Stimulated activated memory B cell treated with anti-CD40 and anti-IgM and Interleukin-4, amounts not matched to agents 10 μg/mL and 1 μg/mL and 100 μg/mL, for 72 hours (primary cell): ENCODE measurements at regions not wholly inside any gene's neighbourhood (a gene's known extent, or its start where the extent isn't known, plus 50 kb on each side); places are given as distances from the start of the nearest gene placed in this dataset.

Source experiments
- ATAC-seq: fragments of 150-1000 bp; cut with Tn5 transposase; 2 replicates; pipeline ENCODE4 v1.10.0; 2021
- H3K27ac Mint-ChIP-seq: one replicate; pipeline ENCODE4 v1.8.0; 2022; ENCODE audit warnings: mild to moderate bottlenecking, mixed read lengths
- H3K27me3 Mint-ChIP-seq: one replicate; pipeline ENCODE4 v1.8.0; 2022; ENCODE audit warnings: mixed read lengths
- H3K36me3 Mint-ChIP-seq: one replicate; pipeline ENCODE4 v1.8.0; 2022; ENCODE audit warnings: mixed read lengths
- H3K4me1 Mint-ChIP-seq: one replicate; pipeline ENCODE4 v1.8.0; 2022; ENCODE audit warnings: mixed read lengths
- H3K4me3 Mint-ChIP-seq: one replicate; pipeline ENCODE4 v1.8.0; 2022; ENCODE audit warnings: mild to moderate bottlenecking, moderate library complexity, mixed read lengths
- H3K9me3 Mint-ChIP-seq: one replicate; pipeline ENCODE4 v1.8.0; 2022; ENCODE audit warnings: mixed read lengths

- Mint-ChIP-seq H3K27me3 (no peaks in the 10 kb centered on the region), H3K36me3 (no peaks in the 10 kb centered on the region), H3K27ac (no peak overlapping the region), H3K4me3 (no peak overlapping the region), H3K9me3 (peaks cover 4% of the 10 kb centered on the region), H3K4me1 (no peaks in the 10 kb centered on the region)
- ATAC-seq = no peak
Observed at GRCh38 chr1:4924356-4924755, 269.9 kb downstream of the AJAP1 start.

- H3K9me3 Mint-ChIP-seq = peaks cover 11% of the 10 kb centered on the region
- H3K4me3 Mint-ChIP-seq = no peak overlapping the region
- H3K27ac Mint-ChIP-seq = no peak overlapping the region
- H3K4me1 Mint-ChIP-seq = no peaks in the 10 kb centered on the region
- H3K27me3 Mint-ChIP-seq = peaks cover 21% of the 10 kb centered on the region
- ATAC-seq = no peak
- no peaks in the 10 kb centered on the region for H3K36me3 Mint-ChIP-seq
Observed at GRCh38 chr1:4916610-4917009, 262.2 kb downstream of the AJAP1 start.

DNA sequence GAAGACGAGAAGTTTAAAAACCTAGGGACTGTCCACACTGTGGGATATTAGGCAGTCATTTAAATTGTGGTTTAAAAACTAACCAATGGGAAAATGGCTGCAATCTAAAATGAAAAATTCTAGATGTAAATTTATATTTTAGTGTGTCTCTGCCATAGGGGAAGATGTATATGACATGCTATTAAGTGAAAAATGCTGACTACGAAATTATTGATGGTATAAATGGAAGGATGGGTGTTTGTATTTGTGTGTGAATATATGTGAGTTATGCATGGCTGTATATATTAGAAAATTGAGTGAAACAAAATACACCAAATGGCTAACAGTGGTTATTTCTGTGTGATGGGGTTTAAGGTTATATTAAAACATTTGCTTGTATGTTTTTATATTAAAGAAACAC, 260.7 kb downstream of the AJAP1 start:
- no peak for ATAC-seq
- Mint-ChIP-seq H3K27me3 (peaks cover 21% of the 10 kb centered on the region), H3K4me3 (no peak overlapping the region), H3K9me3 (peaks cover 11% of the 10 kb centered on the region), H3K4me1 (no peaks in the 10 kb centered on the region), H3K27ac (no peak overlapping the region), H3K36me3 (no peaks in the 10 kb centered on the region)

DNA sequence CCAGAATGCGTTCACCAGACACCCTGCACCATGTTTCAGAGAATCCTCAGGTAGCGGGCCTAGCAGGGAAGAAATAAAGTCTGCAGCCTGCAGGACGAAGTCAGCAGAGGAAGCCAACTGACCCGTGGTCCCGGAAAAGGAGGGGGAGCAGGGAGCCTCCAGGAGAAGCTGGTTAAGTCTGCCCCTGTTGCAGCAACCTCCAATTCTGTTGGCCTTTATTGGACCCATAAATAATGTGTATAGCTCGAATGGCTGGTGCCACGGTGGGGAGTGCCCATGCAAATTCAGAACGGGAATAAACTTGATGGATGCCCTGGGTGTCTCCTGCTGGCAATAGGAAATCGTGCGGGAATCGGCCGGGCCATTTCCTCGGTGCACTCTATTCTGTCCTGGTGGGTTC, 254.1 kb downstream of the AJAP1 start:
- peaks cover under 1% of the 10 kb centered on the region for H3K27me3 Mint-ChIP-seq
- ATAC-seq = no peak

DNA sequence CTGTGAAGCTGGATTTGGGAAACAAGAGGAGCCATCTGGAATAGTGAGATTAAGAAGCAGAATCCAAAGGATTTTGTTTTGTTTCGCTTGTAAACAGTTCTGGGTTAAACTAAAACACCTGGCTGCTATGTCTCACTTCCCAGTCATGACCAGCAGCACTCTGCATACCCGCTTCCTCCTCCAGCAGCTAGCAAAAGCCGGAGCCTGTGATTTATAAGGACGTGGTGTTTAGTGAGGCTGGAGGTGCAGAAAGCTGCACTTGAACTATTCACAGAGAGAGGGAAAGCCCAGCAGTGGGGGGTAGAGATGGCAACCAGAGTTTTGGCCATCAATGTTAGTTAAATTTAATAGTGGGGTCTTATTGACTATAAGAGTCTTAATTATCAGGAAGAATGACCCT, 240.2 kb downstream of the AJAP1 start:
- no peaks in the 10 kb centered on the region for H3K27me3 Mint-ChIP-seq
- ATAC-seq = no peak
- H3K4me3 Mint-ChIP-seq = no peak overlapping the region
- H3K4me1 Mint-ChIP-seq = no peaks in the 10 kb centered on the region
- H3K36me3 Mint-ChIP-seq = no peaks in the 10 kb centered on the region
- peaks cover 10% of the 10 kb centered on the region for H3K9me3 Mint-ChIP-seq
- H3K27ac Mint-ChIP-seq = no peak overlapping the region

More for the DNA sequence above, 254.1 kb downstream of the AJAP1 start:
- H3K36me3 Mint-ChIP-seq = no peaks in the 10 kb centered on the region
- no peak overlapping the region for H3K27ac Mint-ChIP-seq
- H3K9me3 Mint-ChIP-seq = peaks cover 6% of the 10 kb centered on the region
- H3K4me1 Mint-ChIP-seq = no peaks in the 10 kb centered on the region
- H3K4me3 Mint-ChIP-seq = no peak overlapping the region

DNA sequence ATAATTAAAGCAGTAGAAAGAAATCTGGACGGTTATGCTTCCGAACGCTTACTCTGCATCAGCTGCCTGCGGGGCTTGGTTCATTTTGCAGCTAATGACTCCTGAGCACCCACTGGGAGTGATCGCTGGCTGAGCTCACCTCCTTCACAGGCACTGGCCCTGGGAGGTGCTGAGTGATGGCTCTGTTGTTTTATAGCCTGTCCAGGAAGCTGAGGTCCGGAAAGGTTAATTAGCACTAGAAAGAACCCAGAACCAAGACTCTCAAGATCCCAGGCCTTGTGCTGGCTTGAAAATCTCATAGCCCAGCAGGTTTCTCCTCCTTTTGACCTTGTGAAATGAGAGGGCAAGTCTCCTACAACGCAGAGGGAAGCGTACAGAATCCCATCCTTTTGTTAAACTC, 226.2 kb downstream of the AJAP1 start:
- Mint-ChIP-seq H3K4me3 (no peak overlapping the region), H3K27me3 (peaks cover 13% of the 10 kb centered on the region), H3K36me3 (no peaks in the 10 kb centered on the region), H3K9me3 (peaks cover 9% of the 10 kb centered on the region), H3K27ac (no peak overlapping the region), H3K4me1 (no peaks in the 10 kb centered on the region)
- no peak for ATAC-seq

DNA sequence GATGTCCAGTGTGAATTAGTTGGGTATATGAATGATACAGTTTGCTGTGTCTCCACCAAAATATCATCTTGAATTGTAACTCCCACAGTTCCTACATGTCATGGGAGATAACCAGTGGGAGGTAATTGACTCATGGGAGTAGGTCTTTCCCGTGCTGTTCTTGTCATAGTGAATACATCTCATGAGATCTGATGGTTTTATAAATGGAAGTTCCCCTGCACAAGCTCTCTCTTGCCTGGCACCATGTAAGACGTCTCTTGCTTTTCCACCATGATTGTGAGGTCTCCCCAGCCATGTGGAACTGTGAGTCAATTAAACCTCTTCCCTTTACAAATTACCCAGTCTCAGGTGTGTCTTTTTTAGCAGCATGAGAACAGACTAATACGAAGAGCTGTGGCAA, 223.0 kb downstream of the AJAP1 start:
- H3K27ac Mint-ChIP-seq = no peak overlapping the region
- no peak overlapping the region for H3K4me3 Mint-ChIP-seq
- no peaks in the 10 kb centered on the region for H3K9me3 Mint-ChIP-seq
- H3K4me1 Mint-ChIP-seq = no peaks in the 10 kb centered on the region
- ATAC-seq = no peak
- H3K27me3 Mint-ChIP-seq = peaks cover 13% of the 10 kb centered on the region
- H3K36me3 Mint-ChIP-seq = no peaks in the 10 kb centered on the region

DNA sequence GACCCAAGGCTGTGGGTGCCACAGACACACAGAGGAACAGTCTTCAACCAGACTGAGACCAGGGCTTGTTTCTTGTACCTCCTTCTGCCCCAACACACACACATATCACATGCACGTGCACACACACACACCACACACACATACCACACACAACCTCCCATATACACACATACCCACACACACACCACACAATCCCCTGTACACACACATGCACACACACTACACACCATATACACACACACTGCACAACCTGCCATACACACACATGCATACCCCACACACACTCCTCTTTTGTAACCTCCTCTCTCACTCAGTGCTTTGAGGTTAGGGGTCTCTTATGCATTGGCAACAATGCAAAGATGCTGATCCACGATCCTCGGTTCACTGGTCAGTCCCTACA, 217.0 kb downstream of the AJAP1 start:
- no peak overlapping the region for H3K27ac Mint-ChIP-seq
- H3K9me3 Mint-ChIP-seq = no peaks in the 10 kb centered on the region
- no peak overlapping the region for H3K4me3 Mint-ChIP-seq
- ATAC-seq = no peak
- H3K27me3 Mint-ChIP-seq = peaks cover 14% of the 10 kb centered on the region
- no peaks in the 10 kb centered on the region for H3K4me1 Mint-ChIP-seq
- no peaks in the 10 kb centered on the region for H3K36me3 Mint-ChIP-seq

GRCh38 chr1:4868521-4868920, 214.1 kb downstream of the AJAP1 start:
- ATAC-seq = no peak
- no peaks in the 10 kb centered on the region for H3K36me3 Mint-ChIP-seq
- H3K9me3 Mint-ChIP-seq = no peaks in the 10 kb centered on the region
- H3K4me1 Mint-ChIP-seq = no peaks in the 10 kb centered on the region
- no peak overlapping the region for H3K27ac Mint-ChIP-seq
- H3K27me3 Mint-ChIP-seq = peaks cover 14% of the 10 kb centered on the region
- no peak overlapping the region for H3K4me3 Mint-ChIP-seq

DNA sequence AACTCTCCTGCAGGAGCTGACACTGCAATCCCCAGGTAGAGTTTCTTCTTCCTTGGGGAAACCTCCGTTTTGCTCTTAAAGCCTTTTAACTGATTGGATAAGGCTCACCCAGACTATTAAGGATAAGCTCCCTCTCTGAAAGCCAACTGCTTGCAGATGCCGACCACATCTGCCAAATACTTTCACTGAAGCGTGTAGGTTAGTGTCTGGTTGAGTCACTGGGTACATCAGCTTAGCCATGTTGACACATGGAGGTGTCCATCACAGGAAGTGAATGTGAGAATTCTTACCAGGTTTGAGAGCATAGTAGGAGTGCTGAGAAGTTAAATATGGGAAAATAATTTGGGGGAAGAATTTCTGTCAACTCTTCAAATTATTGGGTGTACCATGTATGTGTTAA, 202.0 kb downstream of the AJAP1 start:
- Mint-ChIP-seq H3K4me3 (no peak overlapping the region), H3K27me3 (no peaks in the 10 kb centered on the region), H3K4me1 (no peaks in the 10 kb centered on the region), H3K9me3 (peaks cover 9% of the 10 kb centered on the region), H3K36me3 (no peaks in the 10 kb centered on the region), H3K27ac (no peak overlapping the region)
- ATAC-seq = no peak

DNA sequence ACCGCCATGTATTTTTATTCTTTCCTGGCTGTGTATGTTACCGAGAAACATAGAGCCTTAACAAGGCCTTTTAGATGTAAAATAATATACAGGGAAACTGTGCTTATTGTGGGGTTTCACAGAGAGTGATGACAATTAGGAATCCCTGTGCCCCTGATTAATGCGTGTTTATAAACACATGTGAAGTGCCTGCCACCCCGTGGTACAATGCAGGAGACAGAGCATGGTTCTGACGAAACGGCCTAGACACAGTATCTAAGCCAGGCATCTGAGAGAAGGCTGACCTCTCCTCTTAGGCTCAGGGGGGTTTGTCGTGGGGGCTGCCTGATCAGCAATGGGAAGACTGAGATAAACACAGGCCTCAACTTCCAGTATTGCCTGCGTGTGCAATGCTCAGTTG, 200.0 kb downstream of the AJAP1 start:
- Mint-ChIP-seq H3K36me3 (no peaks in the 10 kb centered on the region), H3K4me3 (no peak overlapping the region), H3K9me3 (peaks cover 9% of the 10 kb centered on the region), H3K4me1 (no peaks in the 10 kb centered on the region), H3K27me3 (no peaks in the 10 kb centered on the region), H3K27ac (no peak overlapping the region)
- no peak for ATAC-seq

GRCh38 chr1:4853904-4854303, 199.5 kb downstream of the AJAP1 start:
- ATAC-seq = no peak
- Mint-ChIP-seq H3K9me3 (peaks cover 9% of the 10 kb centered on the region), H3K4me3 (no peak overlapping the region), H3K27ac (no peak overlapping the region), H3K27me3 (no peaks in the 10 kb centered on the region), H3K36me3 (no peaks in the 10 kb centered on the region), H3K4me1 (no peaks in the 10 kb centered on the region)

DNA sequence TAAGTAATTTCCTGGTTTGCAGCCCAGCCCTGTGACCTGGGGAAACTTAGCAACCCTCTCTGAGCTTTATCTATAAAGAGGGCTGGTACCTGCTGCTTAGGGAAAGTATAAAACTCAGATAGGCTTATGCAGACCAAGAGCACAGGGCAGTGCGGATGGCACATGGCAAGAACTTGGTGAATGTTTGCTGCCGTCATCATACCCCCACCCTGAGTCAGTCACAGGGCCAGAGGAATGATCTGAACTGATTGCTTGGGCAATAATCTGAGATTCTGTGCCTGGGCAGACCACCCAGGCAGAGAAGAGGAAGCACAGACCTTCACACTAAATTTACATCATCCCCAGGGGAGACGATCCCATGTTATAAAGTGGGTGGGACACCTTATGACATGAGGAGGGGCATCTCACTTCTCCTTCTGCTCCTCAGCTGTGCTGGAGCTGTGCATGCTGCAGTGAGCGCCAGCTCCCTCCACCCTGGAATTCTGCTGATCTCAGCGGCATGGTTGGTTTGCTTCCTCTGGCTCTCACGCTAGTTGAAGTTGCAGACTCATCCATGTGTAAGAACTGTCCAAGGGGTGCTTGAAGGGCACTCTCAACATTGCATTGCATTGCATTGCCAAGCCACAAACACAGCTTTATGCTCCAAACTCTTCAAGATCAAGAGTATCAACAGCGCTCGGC, 197.1 kb downstream of the AJAP1 start:
- Mint-ChIP-seq H3K27me3 (no peaks in the 10 kb centered on the region), H3K36me3 (no peaks in the 10 kb centered on the region), H3K9me3 (peaks cover 3% of the 10 kb centered on the region), H3K27ac (no peak overlapping the region), H3K4me1 (no peaks in the 10 kb centered on the region), H3K4me3 (no peak overlapping the region)
- ATAC-seq = no peak

DNA sequence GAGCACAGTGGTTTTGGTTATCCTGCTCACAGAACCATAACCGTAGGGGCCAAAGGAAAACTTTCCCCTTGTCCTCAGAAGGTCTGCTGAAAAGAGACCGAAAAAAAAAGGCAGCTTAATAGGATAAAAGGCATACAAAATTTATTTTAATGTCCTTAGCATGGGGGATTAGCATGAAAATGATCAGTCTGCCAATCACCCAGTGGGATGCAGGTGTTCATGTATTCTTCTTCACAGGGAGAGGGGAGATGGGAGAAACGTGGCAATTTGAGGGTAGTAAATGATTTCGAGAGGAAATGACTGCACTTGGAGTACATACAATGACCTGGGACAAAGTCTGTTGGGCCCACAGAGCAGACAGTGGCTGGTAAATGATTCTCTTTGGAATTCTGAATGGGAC, 194.0 kb downstream of the AJAP1 start:
- Mint-ChIP-seq H3K27ac (no peak overlapping the region), H3K4me1 (no peaks in the 10 kb centered on the region), H3K4me3 (no peak overlapping the region), H3K9me3 (no peaks in the 10 kb centered on the region), H3K36me3 (no peaks in the 10 kb centered on the region), H3K27me3 (no peaks in the 10 kb centered on the region)
- ATAC-seq = no peak

DNA sequence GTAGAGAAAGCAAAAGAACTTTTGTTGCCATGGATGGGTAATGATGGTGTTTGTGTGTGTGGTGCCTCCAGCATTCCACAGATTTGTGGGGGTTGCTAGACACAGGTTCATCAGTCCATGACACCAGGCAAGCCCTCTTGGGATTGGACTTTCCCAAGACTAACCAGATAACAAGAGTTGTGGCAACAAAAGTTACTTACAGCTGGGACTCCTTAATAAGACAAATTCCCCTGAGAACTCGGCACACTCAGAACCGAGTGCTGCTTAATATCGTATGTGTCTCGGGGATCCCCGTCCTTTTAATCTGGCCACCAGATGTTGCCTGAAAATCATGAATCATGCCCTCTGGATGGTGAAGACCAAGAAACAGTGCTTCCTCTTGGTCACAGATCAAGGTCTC, 193.3 kb downstream of the AJAP1 start:
- ATAC-seq = no peak
- H3K27me3 Mint-ChIP-seq = no peaks in the 10 kb centered on the region
- no peaks in the 10 kb centered on the region for H3K36me3 Mint-ChIP-seq
- H3K4me1 Mint-ChIP-seq = no peaks in the 10 kb centered on the region
- no peak overlapping the region for H3K4me3 Mint-ChIP-seq
- H3K9me3 Mint-ChIP-seq = no peaks in the 10 kb centered on the region
- no peak overlapping the region for H3K27ac Mint-ChIP-seq
